ENCODE measurements at regions not wholly inside any gene's neighbourhood (a gene's known extent, or its start where the extent isn't known, plus 50 kb on each side); places are given as distances from the start of the nearest gene placed in this dataset.

- Mint-ChIP-seq H3K27ac (no peak overlapping the region), H3K9me3 (ENCODE audit: low read depth) (no peaks in the 10 kb centered on the region), H3K4me3 (ENCODE audit: low read depth) (no peak overlapping the region), H3K36me3 (ENCODE audit: insufficient read depth) (no peaks in the 10 kb centered on the region), H3K4me1 (ENCODE audit: low read depth) (peaks cover 7% of the 10 kb centered on the region), H3K27me3 (no peaks in the 10 kb centered on the region)
- DNase-seq (ENCODE audit: low spot score, unreplicated experiment) = no peak
- no peak for TF ChIP-seq CTCF (IDR thresholded peaks at IDR 0.05; ENCODE audit: unreplicated experiment)
Observed at GRCh38 chr7:25349283-25350017, 121.2 kb upstream of the NPVF start.

- Mint-ChIP-seq H3K4me1 (ENCODE audit: low read depth) (peaks cover 7% of the 10 kb centered on the region), H3K36me3 (ENCODE audit: insufficient read depth) (no peaks in the 10 kb centered on the region), H3K9me3 (ENCODE audit: low read depth) (no peaks in the 10 kb centered on the region), H3K27me3 (no peaks in the 10 kb centered on the region), H3K4me3 (ENCODE audit: low read depth) (no peak overlapping the region), H3K27ac (no peak overlapping the region)
- no peak for TF ChIP-seq CTCF (IDR thresholded peaks at IDR 0.05; ENCODE audit: unreplicated experiment)
- DNase-seq (ENCODE audit: low spot score, unreplicated experiment) = no peak
Observed at GRCh38 chr7:25350041-25350440, 121.8 kb upstream of the NPVF start.

GRCh38 chr7:25351761-25352160 is 123.5 kb upstream of the NPVF start:
- no peak for DNase-seq (ENCODE audit: low spot score, unreplicated experiment)
- Mint-ChIP-seq H3K4me3 (ENCODE audit: low read depth) (no peak overlapping the region), H3K9me3 (ENCODE audit: low read depth) (no peaks in the 10 kb centered on the region), H3K36me3 (ENCODE audit: insufficient read depth) (no peaks in the 10 kb centered on the region), H3K4me1 (ENCODE audit: low read depth) (peaks cover 7% of the 10 kb centered on the region), H3K27ac (no peak overlapping the region), H3K27me3 (no peaks in the 10 kb centered on the region)
- TF ChIP-seq CTCF (IDR thresholded peaks at IDR 0.05; ENCODE audit: unreplicated experiment) = no peak

GRCh38 chr7:25353196-25353595 is 124.9 kb upstream of the NPVF start:
- Mint-ChIP-seq H3K36me3 (ENCODE audit: insufficient read depth) (no peaks in the 10 kb centered on the region), H3K27ac (no peak overlapping the region), H3K4me1 (ENCODE audit: low read depth) (peaks cover 5% of the 10 kb centered on the region), H3K27me3 (no peaks in the 10 kb centered on the region), H3K4me3 (ENCODE audit: low read depth) (no peak overlapping the region), H3K9me3 (ENCODE audit: low read depth) (no peaks in the 10 kb centered on the region)
- no peak for DNase-seq (ENCODE audit: low spot score, unreplicated experiment)
- no peak for TF ChIP-seq CTCF (IDR thresholded peaks at IDR 0.05; ENCODE audit: unreplicated experiment)

- no peaks in the 10 kb centered on the region for H3K9me3 Mint-ChIP-seq (ENCODE audit: low read depth)
- peaks cover 4% of the 10 kb centered on the region for H3K4me1 Mint-ChIP-seq (ENCODE audit: low read depth)
- TF ChIP-seq CTCF (IDR thresholded peaks at IDR 0.05; ENCODE audit: unreplicated experiment) = no peak
- no peak for DNase-seq (ENCODE audit: low spot score, unreplicated experiment)
- H3K27me3 Mint-ChIP-seq = no peaks in the 10 kb centered on the region
- H3K27ac Mint-ChIP-seq = no peak overlapping the region
- no peaks in the 10 kb centered on the region for H3K36me3 Mint-ChIP-seq (ENCODE audit: insufficient read depth)
- no peak overlapping the region for H3K4me3 Mint-ChIP-seq (ENCODE audit: low read depth)
Observed at GRCh38 chr7:25353732-25354131, 125.4 kb upstream of the NPVF start.

All from progenitor cell of endocrine pancreas (in vitro differentiated cells).